Dermis blood vessel endothelial cell (primary cell): ENCODE measurements at regions not wholly inside any gene's neighbourhood (a gene's known extent, or its start where the extent isn't known, plus 50 kb on each side); places are given as distances from the start of the nearest gene placed in this dataset.
A peak's percentile ranks its signal among the peaks of the same experiment; 100 is the strongest.
"Not testable (repeated sequence)": the region's sequence is repeated elsewhere in the genome, so short reads cannot be mapped to it uniquely, and the experiment has no call there.

Source experiments
- DNase-seq: peaks from one replicate; pipeline ENCODE4 v3.0.0; 2010

GRCh38 chr3:152622811-152623167 lies 212.1 kb upstream of the P2RY1 start:
- DNase-seq, result no peak

GRCh38 chr3:152623286-152623911 lies 211.5 kb upstream of the P2RY1 start:
- DNase-seq, result no peak

- DNase-seq, result no peak
These were observed 208.7 kb upstream of the P2RY1 start for GRCh38 chr3:152626226-152626625.

- no peak for DNase-seq
These were observed 206.4 kb upstream of the P2RY1 start for GRCh38 chr3:152628496-152628895.

- no peak for DNase-seq
These were observed 205.4 kb upstream of the P2RY1 start for GRCh38 chr3:152629363-152630122.

- no peak for DNase-seq
These were observed 199.5 kb upstream of the P2RY1 start for GRCh38 chr3:152635389-152635788.

- DNase-seq, result no peak
These were observed 198.3 kb upstream of the P2RY1 start for GRCh38 chr3:152636651-152637050.

GRCh38 chr3:152638214-152638613 lies 196.7 kb upstream of the P2RY1 start:
- no peak for DNase-seq

GRCh38 chr3:152638707-152639450 lies 196.1 kb upstream of the P2RY1 start:
- DNase-seq, result no peak

GRCh38 chr3:152641198-152641597 lies 193.7 kb upstream of the P2RY1 start:
- DNase-seq, result no peak

- no peak for DNase-seq
These were observed 192.3 kb upstream of the P2RY1 start for GRCh38 chr3:152642658-152643057.

- DNase-seq, result no peak
These were observed 190.5 kb upstream of the P2RY1 start for GRCh38 chr3:152644478-152644877.

GRCh38 chr3:152646004-152646403 lies 188.9 kb upstream of the P2RY1 start:
- no peak for DNase-seq

- DNase-seq, result no peak
These were observed 184.8 kb upstream of the P2RY1 start for GRCh38 chr3:152650177-152650576.

- DNase-seq, result not testable (repeated sequence)
These were observed 184.0 kb upstream of the P2RY1 start for GRCh38 chr3:152650923-152651322.

- DNase-seq, result peak; percentile 5
These were observed 178.5 kb upstream of the P2RY1 start for GRCh38 chr3:152656214-152656971.

- no peak for DNase-seq
These were observed 178.0 kb upstream of the P2RY1 start for GRCh38 chr3:152656972-152657355.

GRCh38 chr3:152658977-152659720 lies 175.8 kb upstream of the P2RY1 start:
- no peak for DNase-seq

- no peak for DNase-seq
These were observed 172.8 kb upstream of the P2RY1 start for GRCh38 chr3:152662157-152662556.

GRCh38 chr3:152664766-152665165 lies 170.2 kb upstream of the P2RY1 start:
- DNase-seq, result no peak

- DNase-seq, result no peak
These were observed 167.7 kb upstream of the P2RY1 start for GRCh38 chr3:152667267-152667666.

- no peak for DNase-seq
These were observed 165.4 kb upstream of the P2RY1 start for GRCh38 chr3:152669560-152669959.
